Fibroblast of the aortic adventitia (primary cell): ENCODE measurements at regions not wholly inside any gene's neighbourhood (a gene's known extent, or its start where the extent isn't known, plus 50 kb on each side); places are given as distances from the start of the nearest gene placed in this dataset.

Experiments used
- DNase-seq: peaks from one replicate; pipeline ENCODE4 v3.0.0-alpha.2; 2010; ENCODE audit warnings: low read depth
- H3K4me3 ChIP-seq: 2 replicates; pipeline ENCODE4 v1.5.1; 2011; ENCODE audit warnings: low read depth, mild to moderate bottlenecking, control low read depth, low read length, moderate library complexity
- CTCF ChIP-seq: IDR thresholded peaks from 2 replicates; pipeline ENCODE4 v1.5.1; 2011; ENCODE audit warnings: mild to moderate bottlenecking, low read length, control low read depth, inconsistent platforms; ENCODE audit not compliant: insufficient read depth

DNA sequence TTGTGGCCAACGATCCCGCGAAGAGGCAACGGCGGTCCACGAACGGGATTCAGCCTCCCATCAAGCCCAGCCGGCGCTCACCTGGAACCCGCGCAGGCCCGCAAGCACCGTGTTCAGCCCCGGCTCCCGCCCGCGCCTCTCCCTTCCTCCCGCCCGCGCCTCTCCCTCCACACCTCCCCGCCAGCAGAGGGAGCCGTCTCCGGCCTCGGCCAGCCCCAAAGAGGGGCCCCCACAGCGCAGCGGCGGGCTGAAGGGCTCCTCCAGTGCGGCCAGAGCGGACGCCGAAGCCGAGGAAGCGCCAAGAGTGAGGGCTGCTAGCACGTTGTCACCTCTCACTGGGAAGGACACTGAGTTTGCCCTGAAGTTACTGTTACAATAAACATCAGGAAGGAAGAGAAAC, 55.3 kb upstream of the LAPTM4A start:
- no peak overlapping the region for H3K4me3 ChIP-seq
- TF ChIP-seq CTCF, result peak; percentile 26
- no peak for DNase-seq

DNA sequence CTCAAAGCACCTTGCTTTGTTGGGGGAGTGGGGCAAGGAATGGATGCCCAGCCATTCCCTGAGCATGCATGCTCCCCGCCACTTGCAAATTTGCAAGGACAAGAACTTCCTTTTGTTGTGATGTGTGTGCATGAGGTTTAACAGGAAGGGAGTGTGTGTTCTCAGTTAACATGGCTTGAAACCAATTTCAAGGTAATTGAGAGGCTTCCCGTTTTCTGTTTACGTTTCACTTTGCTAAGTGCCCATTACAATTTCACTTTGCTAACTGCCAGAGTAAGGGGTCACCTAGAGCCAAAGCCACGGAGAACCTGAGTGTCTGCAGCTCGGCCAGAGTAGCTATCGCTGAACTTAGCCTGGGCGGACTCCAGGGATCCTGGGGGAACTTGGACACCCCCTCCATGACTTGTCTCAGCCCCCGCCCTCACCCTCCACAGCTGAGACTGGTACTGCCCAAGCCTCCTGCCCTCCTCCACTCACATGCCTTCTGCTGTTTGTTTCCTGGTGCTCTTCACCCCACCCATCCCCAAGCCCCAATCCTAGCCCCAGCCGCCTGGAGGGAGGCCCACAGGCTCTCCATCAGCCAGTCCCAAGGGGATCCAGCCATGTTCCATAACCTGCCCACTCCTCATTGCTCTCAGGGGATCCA, 53.6 kb upstream of the LAPTM4A start:
- no peak overlapping the region for H3K4me3 ChIP-seq
- TF ChIP-seq CTCF, result no peak
- DNase-seq, result no peak

GRCh38 chr2:20103530-20103929, 52.1 kb upstream of the LAPTM4A start:
- DNase-seq, result no peak
- TF ChIP-seq CTCF, result peak; percentile 23

More at GRCh38 chr2:20103530-20103929, 52.1 kb upstream of the LAPTM4A start:
- H3K4me3 ChIP-seq, result no peak overlapping the region
